Choroid plexus epithelial cell (primary cell): ENCODE measurements at regions not wholly inside any gene's neighbourhood (a gene's known extent, or its start where the extent isn't known, plus 50 kb on each side); places are given as distances from the start of the nearest gene placed in this dataset.

Source experiments
- DNase-seq: peaks from one replicate; pipeline ENCODE4 v3.0.0-alpha.2; 2010; ENCODE audit warnings: low read depth
- H3K4me3 ChIP-seq: 2 replicates; pipeline ENCODE4 v1.5.1; 2011; ENCODE audit warnings: low read depth, mild to moderate bottlenecking, control low read depth, low read length, moderate library complexity
- CTCF ChIP-seq: conservative IDR thresholded peaks from 2 replicates; pipeline ENCODE4 v1.5.1; 2011; ENCODE audit warnings: low read depth, mild to moderate bottlenecking, control low read depth, inconsistent platforms, low read length, moderate library complexity

- DNase-seq, result peak; percentile 73
- H3K4me3 ChIP-seq, result no peak overlapping the region
- peak; percentile 83 for TF ChIP-seq CTCF
These were observed 119.0 kb upstream of the RASGRP1 start for GRCh38 chr15:38683382-38684242.

- no peak overlapping the region for H3K4me3 ChIP-seq
- no peak for TF ChIP-seq CTCF
These were observed 119.9 kb upstream of the RASGRP1 start for GRCh38 chr15:38684440-38685010.

GRCh38 chr15:38685686-38686339 lies 121.2 kb upstream of the RASGRP1 start:
- DNase-seq, result no peak
- H3K4me3 ChIP-seq, result no peak overlapping the region
- TF ChIP-seq CTCF, result no peak

More at GRCh38 chr15:38684440-38685010, 119.9 kb upstream of the RASGRP1 start:
- DNase-seq, result no peak

GRCh38 chr15:38687340-38687739 lies 122.7 kb upstream of the RASGRP1 start:
- TF ChIP-seq CTCF, result no peak
- H3K4me3 ChIP-seq, result no peak overlapping the region
- DNase-seq, result no peak

GRCh38 chr15:38687775-38688495 lies 123.3 kb upstream of the RASGRP1 start:
- DNase-seq, result no peak
- no peak for TF ChIP-seq CTCF
- no peak overlapping the region for H3K4me3 ChIP-seq

GRCh38 chr15:38688761-38689160 lies 124.1 kb upstream of the RASGRP1 start:
- no peak for DNase-seq
- TF ChIP-seq CTCF, result no peak
- H3K4me3 ChIP-seq, result no peak overlapping the region
